ENCODE measurements at regions not wholly inside any gene's neighbourhood (a gene's known extent, or its start where the extent isn't known, plus 50 kb on each side); places are given as distances from the start of the nearest gene placed in this dataset.

GRCh38 chr9:107584944-107585343, 95.4 kb upstream of the KLF4 start:
- ATAC-seq (no peak), FAIRE-seq (no peak), DNase-seq (ENCODE audit: low spot score) (no peak)
- H3K36me3 ChIP-seq (replicated peaks in 1 of 2; ENCODE audit: control insufficient read depth in 1 of 2, insufficient read depth in 2 of 2, low read length in 2 of 2), result no peaks in the 10 kb centered on the region
- H3K9ac ChIP-seq (ENCODE audit: insufficient read depth, low read depth, low read length), result no peak overlapping the region
- ChIA-PET CTCF (ENCODE audit: low intra/inter-chr PET ratio, low total read pairs) (no interaction called here), POLR2A (no interaction called here)
- no peak overlapping the region for H2AFZ ChIP-seq (ENCODE audit: low read length)
- 30% methylated on average over 1 of the region's 1 CpG for WGBS (ENCODE audit: low lambda C conversion rate)
- no peaks in the 10 kb centered on the region for H4K20me1 ChIP-seq (ENCODE audit: insufficient read depth, low read length)
- no peak overlapping the region for H3K4me3 ChIP-seq (replicated peaks in 1 of 3; ENCODE audit: insufficient read depth in 1 of 3, low read depth in 2 of 3, low read length in 3 of 3)
- H3K9me3 ChIP-seq (ENCODE audit: low read length), result no peaks in the 10 kb centered on the region
- no TSS peak for BruUV-seq (replicated peaks)
- no peaks in the 10 kb centered on the region for H3K79me2 ChIP-seq (ENCODE audit: insufficient read depth, low read length)
- no peak overlapping the region for H3K27ac ChIP-seq (ENCODE audit: extremely low read length, insufficient read depth, low read length)
- peaks cover 0 to 3% of the 10 kb centered on the region in 2 experiments; a peak in 2 of 5 replicates for H3K27me3 ChIP-seq (ENCODE audit: control insufficient read depth in 1 of 2, insufficient read depth in 2 of 2, low read length in 2 of 2)
- H3K4me2 ChIP-seq (ENCODE audit: low read depth, low read length), result no peak overlapping the region
- intact Hi-C loops (cut with micrococcal nuclease; ENCODE audit: unreplicated experiment) (loop anchor here (10.0 kb wide), 1 partner anchor 60 kb away; no protein-coding TSS in a partner anchor), in situ Hi-C loops (cut with HindIII; ENCODE audit: extremely low pct_ligation_motif_present, low pct_unique_long_range_greater_than_20kb) (no loop called here)
- peaks cover 20% of the 10 kb centered on the region for H3K4me1 ChIP-seq (ENCODE audit: insufficient read depth, low read length)
- TF ChIP-seq ZMYM4 (CRISPR knock-in tag; IDR thresholded peaks at IDR 0.05) (no peak), ZNF710 (CRISPR knock-in tag; IDR thresholded peaks at IDR 0.05; ENCODE audit: borderline replicate concordance) (no peak), ZNF484 (CRISPR knock-in tag; IDR thresholded peaks at IDR 0.05; ENCODE audit: borderline replicate concordance, low read depth) (no peak), ZNF558 (CRISPR knock-in tag; IDR thresholded peaks at IDR 0.05; ENCODE audit: borderline replicate concordance) (no peak), THAP8 (CRISPR knock-in tag; IDR thresholded peaks at IDR 0.05; ENCODE audit: borderline replicate concordance) (no peak), DR1 (CRISPR knock-in tag; IDR thresholded peaks at IDR 0.05) (no peak), HMGXB3 (CRISPR knock-in tag; IDR thresholded peaks at IDR 0.05; ENCODE audit: borderline replicate concordance) (no peak), ZNF354B (CRISPR knock-in tag; IDR thresholded peaks at IDR 0.05) (no peak), ZNF713 (CRISPR knock-in tag; IDR thresholded peaks at IDR 0.05) (no peak), ZSCAN12 (CRISPR knock-in tag; IDR thresholded peaks at IDR 0.05) (no peak), DBP (CRISPR knock-in tag; IDR thresholded peaks at IDR 0.05; ENCODE audit: not compliant biosample characterization) (no peak), ZSCAN21 (CRISPR knock-in tag; IDR thresholded peaks at IDR 0.05; ENCODE audit: borderline replicate concordance) (no peak), BCLAF1 (IDR thresholded peaks at IDR 0.05) (no peak), PHF8 (CRISPR knock-in tag; IDR thresholded peaks at IDR 0.05) (no peak)

All from HepG2 (cell line).